ENCODE measurements at regions not wholly inside any gene's neighbourhood (a gene's known extent, or its start where the extent isn't known, plus 50 kb on each side); places are given as distances from the start of the nearest gene placed in this dataset.
"Not testable (repeated sequence)": the region's sequence is repeated elsewhere in the genome, so short reads cannot be mapped to it uniquely, and the experiment has no call there.

DNA sequence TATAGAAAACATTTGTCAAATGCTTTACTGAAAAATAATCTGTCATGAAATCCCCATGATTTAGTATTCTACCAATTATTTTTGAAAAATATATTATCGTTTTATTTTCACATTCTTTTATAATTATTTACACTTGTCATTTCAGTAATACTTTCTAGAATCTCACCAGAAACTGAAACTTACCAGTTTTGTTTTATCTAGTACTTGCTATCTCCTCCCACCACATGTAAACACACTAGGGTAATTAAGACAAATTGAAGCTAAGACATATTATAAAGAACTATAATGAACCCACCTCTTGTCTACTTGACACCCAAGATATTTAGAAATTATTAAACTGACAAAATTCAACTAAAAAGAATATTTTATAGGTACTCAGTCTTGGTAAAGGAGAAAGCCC lies 51.5 kb upstream of the GRM3 start:
- in situ Hi-C loops (cut with HindIII; ENCODE audit: low sequenced_read_pairs), result no loop called here

DNA sequence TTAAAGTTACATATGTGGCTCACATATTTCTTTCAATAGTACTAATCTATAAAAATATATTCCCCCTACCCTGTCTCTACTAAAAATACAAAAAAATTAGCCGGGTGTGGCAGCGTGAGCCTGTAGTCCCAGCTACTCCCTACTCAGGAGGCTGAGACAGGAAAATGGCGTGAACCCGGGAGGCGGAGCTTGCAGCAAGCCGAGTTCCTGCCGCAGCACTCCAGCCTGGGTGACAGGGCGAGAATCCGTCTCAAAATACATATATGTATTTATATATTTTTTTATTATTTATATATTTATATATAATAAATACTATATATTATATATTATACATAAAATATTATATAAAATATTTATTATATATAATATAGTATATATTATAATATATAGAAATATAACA lies 69.7 kb upstream of the GRM3 start:
- in situ Hi-C loops (cut with HindIII; ENCODE audit: low sequenced_read_pairs), result no loop called here

DNA sequence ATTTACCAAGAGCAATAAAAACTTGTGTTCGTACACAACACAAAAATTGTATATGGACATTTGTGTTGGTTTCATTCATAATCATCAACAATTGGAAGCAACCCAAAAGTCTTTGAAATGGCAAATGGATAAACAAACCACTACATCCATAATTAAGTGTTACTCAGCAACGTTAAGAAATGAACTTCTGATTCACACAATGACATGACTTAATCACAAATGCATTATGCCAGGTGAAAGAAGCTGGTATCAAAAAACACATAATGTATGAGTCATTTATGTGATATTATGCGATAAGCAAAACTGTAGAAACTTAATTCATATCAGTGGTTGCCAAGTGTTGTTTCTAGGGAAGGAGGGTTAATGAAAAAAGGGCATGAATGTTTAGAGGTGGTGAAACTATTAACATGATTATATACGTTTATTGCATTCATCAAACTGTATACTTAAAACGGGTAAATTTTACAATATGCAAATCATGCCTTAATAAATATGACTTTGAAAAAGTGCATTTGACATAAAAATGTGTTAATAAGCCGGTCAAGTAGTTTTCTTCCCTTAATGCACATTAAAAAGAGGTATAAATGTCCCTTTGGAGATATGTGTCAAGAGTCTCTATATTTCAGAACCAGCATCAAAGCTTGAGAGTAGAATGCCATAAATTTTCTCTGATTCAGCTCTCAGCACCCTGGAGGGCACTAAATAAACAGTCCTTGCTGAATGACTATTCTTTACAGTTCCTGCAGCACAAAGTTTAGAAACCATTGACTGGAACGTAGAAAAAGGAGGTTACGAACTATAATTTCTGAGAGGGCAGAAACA lies 84.8 kb upstream of the GRM3 start:
- in situ Hi-C loops (cut with HindIII; ENCODE audit: low sequenced_read_pairs), result no loop called here

DNA sequence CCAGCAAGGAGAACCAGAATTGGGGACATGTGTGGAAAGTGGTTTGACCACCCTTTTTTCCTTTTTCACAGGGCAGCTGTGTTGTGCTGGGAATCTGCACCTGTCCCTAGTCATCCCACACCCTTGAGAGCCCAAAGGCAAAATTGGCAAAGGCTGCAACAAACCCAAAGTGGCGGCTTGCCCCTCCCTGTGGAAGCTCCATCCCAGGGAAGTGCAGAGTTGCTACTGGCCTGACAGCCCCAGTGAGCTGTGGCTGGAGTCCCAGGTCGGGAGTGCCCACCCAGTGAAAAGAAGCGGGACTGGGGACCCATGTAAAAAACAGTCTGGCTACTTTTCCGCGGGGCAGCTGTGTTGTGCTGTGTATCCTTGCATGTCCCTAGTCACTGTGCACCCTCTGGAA lies 109.1 kb upstream of the GRM3 start:
- in situ Hi-C loops (cut with HindIII; ENCODE audit: low sequenced_read_pairs), result no loop called here

DNA sequence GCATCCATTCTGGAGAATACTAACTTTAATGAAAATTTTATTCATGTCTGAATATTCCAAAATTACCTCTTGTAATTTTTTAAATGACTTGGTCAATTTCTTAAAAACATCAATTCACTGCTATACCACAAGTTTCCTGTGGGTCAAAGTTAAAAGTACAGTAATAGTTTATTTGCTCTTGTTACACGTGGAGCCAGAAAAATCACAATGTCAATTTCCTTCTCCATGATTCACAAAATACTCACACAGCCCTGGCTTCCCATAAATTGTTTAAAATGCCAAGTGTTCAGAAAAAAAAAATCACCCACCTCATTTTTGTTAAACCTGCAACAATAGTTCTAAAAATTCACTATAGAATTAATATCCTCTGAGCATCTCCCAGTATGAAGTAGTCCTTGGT lies 139.5 kb upstream of the GRM3 start:
- in situ Hi-C loops (cut with HindIII; ENCODE audit: low sequenced_read_pairs), result no loop called here

DNA sequence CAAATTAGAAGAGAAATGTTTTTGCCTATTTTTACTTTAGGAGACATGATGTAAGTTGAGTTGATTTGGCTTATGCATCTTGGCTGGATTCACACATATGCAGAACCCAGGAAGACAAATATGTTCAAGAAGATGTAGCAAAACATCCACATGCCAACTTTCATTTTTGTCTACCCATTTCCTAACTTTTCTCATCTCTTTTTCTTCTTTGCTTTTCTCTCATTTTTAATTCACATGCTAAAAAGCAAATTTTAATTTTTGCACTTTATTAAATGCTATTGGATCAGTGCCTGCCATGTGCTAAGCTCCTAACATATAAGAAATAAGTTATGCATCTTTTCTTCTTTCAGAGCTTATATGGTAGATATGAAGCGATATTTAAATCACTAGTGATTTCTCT lies 143.7 kb upstream of the GRM3 start:
- in situ Hi-C loops (cut with HindIII; ENCODE audit: low sequenced_read_pairs), result no loop called here

DNA sequence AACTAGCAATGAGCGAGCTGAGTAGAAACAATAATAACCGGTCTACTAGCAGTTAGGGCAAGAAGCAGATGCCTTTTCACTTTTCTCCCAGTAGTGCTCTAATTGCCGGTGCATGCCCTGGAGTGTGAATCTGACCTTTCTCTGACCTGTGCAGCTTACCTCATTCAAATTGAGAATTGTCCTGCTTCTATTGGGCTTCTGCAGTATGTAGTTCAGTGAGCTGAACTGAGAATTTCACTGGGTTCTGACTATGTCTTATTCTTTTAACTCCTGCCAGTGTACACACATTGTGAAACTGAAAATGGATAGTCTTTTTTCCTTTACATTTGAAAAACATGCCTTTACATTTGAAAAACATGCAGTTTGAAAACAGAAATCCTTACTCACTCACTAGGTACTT lies 157.9 kb upstream of the GRM3 start:
- in situ Hi-C loops (cut with HindIII; ENCODE audit: low sequenced_read_pairs), result no loop called here

DNA sequence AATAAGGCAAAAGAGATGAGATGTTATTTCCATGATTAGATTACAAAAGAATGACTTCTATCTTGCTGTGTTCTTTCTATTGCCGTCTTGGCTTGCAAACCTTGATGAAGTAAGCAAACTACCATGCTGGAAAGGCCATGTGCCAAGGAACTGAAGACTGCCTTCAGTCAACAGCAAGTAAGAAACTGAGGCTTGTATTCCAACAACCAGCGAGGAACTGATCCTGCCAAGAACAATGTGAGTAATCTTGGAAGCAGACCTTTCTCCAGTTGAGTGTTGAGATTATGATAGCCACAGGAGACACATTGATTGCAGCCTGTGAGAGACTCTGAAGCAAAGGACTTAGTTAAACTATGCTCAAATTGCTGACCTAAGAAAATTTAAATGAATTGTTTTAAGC lies 164.6 kb upstream of the GRM3 start:
- in situ Hi-C loops (cut with HindIII; ENCODE audit: low sequenced_read_pairs), result no loop called here

DNA sequence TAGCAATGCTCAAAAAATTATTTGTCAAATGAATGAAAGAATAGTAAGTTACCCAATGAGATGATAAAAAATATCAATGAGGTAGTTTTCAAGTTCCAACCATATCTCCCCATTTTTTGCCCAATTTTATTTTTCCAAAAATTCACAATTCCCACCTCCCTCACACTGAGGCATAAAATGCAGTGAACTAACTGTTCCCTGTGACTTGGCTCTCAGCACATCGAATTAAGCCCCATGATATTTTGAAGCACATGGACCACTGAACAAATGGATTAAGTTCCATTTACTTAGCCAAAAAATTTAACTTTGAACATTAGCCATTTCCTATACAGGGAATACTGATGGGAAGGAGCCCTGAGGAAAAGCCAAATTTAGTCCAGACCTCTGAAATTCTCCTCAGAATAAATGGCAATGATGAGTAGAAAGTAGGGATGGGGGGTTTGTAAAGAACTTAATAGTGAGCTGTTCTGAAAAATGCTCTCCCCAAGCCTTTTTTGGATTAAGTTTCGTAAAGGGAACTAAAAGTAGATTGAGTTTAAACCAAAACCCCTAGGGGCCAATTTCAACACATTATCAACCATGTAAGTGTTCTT lies 166.3 kb upstream of the GRM3 start:
- in situ Hi-C loops (cut with HindIII; ENCODE audit: low sequenced_read_pairs), result no loop called here

DNA sequence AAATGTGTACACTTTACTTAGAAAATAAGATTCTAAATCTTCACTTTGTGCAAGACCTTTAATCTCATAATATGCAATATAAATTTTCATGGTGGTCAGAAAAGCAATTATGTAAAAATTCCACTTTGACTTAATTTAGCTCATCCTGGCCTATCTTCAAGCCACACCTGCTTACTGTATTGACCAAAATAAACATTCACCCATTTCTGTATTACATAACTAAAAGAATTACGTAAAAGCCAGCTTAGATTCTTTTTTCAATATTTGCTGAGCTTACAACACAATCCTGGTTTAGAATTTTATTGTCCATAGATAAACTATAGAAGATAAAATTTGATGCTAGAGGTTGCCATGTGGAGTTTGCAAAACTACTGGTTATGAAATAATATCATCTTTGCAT lies 172.9 kb upstream of the GRM3 start:
- in situ Hi-C loops (cut with HindIII; ENCODE audit: low sequenced_read_pairs), result no loop called here

DNA sequence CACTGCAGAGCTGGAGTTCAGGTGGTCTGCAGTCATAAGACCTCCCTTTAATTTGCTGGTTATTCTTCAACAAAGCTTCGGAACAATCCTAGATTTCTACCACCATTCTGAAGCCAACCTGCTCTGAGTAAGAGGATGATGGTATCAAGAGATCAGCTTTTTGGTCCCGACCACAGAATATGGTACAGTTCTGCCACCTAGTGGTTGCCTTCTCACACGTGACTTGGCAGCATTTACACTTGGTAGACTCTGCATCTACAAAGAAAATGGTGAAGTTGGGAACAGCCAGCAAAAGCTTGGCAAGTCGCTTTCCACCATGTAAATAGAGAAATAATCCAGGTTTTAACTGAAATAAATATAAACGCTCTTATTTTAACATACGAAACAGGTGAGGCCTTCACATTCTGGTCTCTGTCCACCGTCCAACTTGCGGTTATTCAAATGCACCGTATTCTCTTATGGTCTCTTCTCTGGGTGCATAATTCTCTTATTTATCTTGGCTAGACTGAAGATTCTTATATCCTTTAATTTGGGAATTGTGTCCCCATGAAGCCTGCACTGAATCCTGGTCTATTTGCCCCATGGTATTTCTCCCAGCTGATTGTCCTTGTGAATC lies 173.9 kb upstream of the GRM3 start:
- in situ Hi-C loops (cut with HindIII; ENCODE audit: low sequenced_read_pairs), result no loop called here

DNA sequence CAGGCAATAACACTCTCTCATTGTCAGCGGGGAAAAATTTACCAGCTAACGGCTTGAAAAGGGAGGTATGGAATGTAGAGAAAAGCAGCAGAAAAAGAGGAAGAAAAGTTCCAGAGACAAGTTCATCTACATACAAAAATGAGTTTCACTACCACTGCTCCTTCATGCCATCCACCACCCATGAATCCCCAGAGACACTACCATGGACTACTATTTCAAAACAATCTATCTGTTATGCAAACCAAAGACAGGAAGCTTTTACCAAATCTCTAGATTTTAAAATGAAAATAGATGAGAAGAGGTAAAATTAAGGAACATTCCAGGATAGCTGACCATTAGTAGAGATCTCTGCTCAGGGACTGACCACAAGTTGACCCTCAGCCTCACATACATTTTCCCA lies 189.0 kb upstream of the GRM3 start:
- in situ Hi-C loops (cut with HindIII; ENCODE audit: low sequenced_read_pairs), result no loop called here

DNA sequence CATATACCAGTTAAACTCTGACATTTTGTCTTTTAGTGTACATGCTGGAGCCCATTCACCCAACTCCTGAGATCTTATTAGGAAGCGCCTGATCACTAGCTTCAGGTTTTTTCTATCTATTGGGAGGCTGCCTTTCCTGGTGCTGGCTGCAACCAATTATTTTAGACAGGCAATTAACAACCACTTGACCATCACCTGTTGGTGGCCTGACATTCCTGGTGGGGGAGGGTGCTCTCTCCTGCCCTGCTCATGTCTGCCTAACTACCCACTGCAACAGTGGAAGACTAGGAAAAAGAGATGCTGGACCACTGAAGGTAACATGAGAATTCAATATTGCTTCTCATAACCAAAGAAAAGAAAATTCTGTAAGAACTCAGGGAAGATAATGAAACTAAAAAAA lies 190.3 kb upstream of the GRM3 start:
- in situ Hi-C loops (cut with HindIII; ENCODE audit: low sequenced_read_pairs), result no loop called here

DNA sequence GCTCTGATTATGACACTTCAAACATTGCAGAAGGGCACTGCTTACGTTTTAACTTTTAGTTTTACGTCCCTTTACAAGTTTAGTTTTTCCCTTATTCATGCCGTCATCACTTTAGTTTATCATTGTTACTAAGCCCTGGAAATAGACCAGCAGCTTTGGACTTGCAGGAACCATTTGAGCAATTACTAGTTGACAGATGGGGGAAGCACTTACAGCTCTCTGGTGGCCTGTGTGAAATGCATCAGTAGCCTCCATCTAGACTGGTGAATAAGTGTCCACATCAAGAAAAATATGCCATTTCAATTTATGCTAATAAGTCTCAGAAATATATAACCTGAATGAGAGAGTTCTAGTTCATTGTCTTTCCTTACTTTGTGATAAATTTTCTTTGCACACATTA lies 194.9 kb upstream of the GRM3 start:
- in situ Hi-C loops (cut with HindIII; ENCODE audit: low sequenced_read_pairs), result no loop called here

DNA sequence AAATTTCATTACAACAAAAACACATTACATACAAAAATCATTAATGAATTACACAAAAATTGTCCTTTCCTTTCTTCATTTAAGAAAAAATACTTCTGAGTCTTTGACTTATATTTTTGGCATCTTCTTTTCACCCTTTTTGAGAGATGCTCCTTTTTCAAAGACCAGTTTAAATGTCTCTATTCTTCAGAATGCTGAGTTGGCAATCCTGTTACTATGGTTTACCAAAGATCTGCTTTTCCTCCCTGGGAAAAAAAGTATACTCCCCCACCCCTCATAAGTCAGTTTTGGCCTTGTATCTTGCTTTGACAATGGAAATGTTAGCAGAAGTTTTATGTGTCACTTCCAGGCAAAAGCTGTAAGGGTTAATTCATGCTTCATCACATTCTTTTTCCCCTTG lies 198.4 kb upstream of the GRM3 start:
- in situ Hi-C loops (cut with HindIII; ENCODE audit: low sequenced_read_pairs), result no loop called here

DNA sequence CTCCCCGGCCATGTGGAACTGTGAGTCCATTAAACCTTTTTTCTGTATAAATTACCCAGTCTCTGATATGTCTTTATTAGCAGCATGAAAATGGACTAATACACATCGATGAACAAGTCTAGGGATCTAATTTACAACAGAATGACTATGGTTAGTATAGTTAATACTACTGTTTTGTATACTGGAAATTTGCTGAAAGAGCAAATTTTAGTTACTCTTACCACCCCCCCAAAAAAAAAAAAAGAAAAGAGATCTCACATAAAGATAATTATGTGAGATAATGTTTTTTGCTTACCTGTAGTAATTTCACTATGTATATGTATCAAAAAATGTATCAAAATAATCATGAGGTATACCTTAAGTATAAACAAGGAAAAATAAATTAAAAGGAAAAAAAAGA lies 199.5 kb upstream of the GRM3 start:
- in situ Hi-C loops (cut with HindIII; ENCODE audit: low sequenced_read_pairs), result no loop called here

DNA sequence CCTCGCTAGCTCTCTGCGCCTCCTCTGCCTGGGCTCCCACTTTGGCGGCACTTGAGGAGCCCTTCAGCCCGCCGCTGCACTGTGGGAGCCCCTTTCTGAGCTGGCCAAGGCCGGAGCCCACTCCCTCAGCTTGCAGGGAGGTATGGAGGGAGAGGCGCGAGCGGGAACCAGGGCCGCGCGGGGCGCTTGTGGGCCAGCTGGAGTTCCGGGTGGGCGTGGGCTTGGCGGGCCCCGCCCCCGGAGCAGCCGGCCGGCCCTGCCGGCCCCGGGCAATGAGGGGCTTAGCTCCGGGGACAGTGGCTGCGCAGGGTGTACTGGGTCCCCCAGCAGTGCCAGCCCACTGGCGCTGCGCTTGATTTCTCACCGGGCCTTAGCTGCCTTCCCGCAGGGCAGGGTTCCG lies 203.3 kb upstream of the GRM3 start:
- in situ Hi-C loops (cut with HindIII; ENCODE audit: low sequenced_read_pairs), result not testable (repeated sequence)

DNA sequence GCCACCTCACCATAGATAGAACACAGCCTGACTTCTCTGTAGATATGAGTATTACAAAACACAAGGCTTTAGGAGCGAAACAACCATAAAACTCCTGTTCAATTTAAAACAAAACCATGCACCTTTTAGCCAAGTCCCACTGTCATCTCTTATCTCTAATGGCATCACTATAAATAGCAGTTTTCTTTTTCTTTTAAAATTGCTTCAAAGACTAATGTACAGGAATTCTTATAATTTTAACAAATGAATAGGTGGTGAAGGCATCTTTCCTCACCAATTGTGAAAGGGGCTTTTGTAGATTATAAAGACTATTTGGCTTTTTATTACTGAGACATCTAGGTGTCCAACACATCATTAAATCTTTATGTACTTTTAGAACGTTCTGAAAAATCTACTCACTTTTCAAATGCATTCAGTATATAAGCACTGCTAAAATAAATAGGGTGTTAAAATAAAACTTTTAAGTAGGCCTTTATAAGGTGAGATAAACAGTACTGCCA lies 205.7 kb upstream of the GRM3 start:
- in situ Hi-C loops (cut with HindIII; ENCODE audit: low sequenced_read_pairs), result no loop called here

DNA sequence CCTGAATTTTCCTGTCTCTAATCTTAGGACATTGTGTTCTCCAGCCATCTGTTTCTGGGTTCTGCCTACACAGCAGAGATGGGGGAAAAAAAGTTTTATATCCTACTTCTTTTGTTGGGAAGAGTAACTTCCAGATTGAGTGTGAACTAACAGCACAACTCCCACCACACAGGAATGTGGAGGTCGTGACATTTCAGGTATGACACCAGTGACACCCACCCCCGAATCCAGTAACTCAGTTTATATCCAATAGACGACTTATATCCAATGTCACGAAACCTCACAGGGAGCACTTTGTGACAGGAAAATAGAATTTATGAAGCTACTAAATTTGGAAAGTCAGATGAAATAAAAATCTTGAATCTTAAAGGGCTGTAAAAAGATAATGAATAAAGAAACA lies 211.9 kb upstream of the GRM3 start:
- in situ Hi-C loops (cut with HindIII; ENCODE audit: low sequenced_read_pairs), result no loop called here

DNA sequence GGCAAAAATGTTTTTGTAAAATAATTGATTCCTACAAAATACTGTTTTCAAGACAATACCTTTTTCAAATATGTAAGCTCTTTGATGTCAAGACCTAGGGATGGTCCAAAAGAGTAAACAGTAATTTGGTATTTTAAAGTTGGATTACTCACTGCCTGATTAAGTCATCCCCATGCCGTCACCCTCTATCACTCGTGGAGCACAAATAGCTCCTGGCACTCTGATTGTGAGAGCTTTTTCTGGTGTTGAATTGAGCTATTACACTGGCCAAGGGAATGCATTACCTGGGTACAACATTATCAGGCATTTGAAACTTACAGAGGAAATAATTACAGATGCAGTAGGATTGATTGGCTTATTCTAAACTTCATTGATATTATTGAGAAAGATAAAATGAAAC lies 231.9 kb upstream of the GRM3 start:
- in situ Hi-C loops (cut with HindIII; ENCODE audit: low sequenced_read_pairs), result no loop called here

DNA sequence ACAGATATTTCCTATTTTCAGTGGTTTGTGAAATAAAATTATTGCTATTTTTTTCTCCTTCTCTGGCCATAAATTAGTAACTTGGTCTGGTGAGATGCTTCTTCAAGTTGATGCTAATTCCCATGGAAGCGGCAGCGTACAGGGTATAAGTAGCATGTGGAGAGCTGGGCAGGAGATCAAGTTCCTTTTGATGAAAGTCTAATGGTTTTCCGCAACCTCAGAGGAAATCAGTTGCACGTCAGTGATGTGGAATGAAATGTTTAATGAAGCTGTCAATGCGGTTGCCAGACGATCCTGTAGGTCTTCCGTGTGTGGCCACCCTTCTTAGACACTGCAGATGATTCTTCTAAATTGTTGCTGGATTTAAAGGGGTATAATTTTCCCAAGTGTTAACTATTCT lies 236.4 kb upstream of the GRM3 start:
- in situ Hi-C loops (cut with HindIII; ENCODE audit: low sequenced_read_pairs), result no loop called here

DNA sequence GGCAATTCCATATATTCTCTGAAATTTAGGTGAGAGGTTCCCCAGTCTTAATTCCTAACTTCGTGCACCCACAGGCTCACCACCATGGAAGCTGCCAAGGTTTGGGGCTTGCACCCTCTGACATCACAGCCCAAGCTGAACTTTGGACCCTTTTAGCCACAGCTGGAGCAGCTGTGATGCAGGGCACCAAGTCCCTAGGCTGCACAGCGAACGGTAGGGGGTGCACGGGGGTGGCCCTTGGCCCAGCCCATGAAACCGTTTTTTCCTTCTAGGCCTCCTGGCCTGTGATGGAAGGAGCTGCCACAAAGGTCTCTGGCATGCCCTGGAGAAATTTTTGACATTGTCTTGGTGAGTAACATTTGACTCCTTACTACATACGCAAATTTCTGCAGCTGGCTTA lies 251.9 kb upstream of the GRM3 start:
- in situ Hi-C loops (cut with HindIII; ENCODE audit: low sequenced_read_pairs), result no loop called here

Data from endothelial cell of hepatic sinusoid (primary cell).